Activated naive CD8-positive, alpha-beta T cell (primary cell): ENCODE measurements at regions not wholly inside any gene's neighbourhood (a gene's known extent, or its start where the extent isn't known, plus 50 kb on each side); places are given as distances from the start of the nearest gene placed in this dataset.

ENCODE experiments used
- H3K27ac Mint-ChIP-seq: one replicate; pipeline ENCODE4 v1.8.0; 2021; ENCODE audit warnings: mixed read lengths
- H3K27me3 Mint-ChIP-seq: one replicate; pipeline ENCODE4 v1.8.0; 2021; ENCODE audit warnings: mixed read lengths
- H3K36me3 Mint-ChIP-seq: one replicate; pipeline ENCODE4 v1.8.0; 2021; ENCODE audit warnings: mixed read lengths
- H3K4me1 Mint-ChIP-seq: one replicate; pipeline ENCODE4 v1.8.0; 2021; ENCODE audit warnings: low read depth, mixed read lengths
- H3K4me3 Mint-ChIP-seq: one replicate; pipeline ENCODE4 v1.8.0; 2021; ENCODE audit warnings: mild to moderate bottlenecking, mixed read lengths
- H3K9me3 Mint-ChIP-seq: one replicate; pipeline ENCODE4 v1.8.0; 2021; ENCODE audit warnings: low read depth, mixed read lengths

- no peak overlapping the region for H3K4me3 Mint-ChIP-seq
- no peaks in the 10 kb centered on the region for H3K36me3 Mint-ChIP-seq
- H3K27me3 Mint-ChIP-seq, result no peaks in the 10 kb centered on the region
- H3K4me1 Mint-ChIP-seq, result no peaks in the 10 kb centered on the region
- no peak overlapping the region for H3K27ac Mint-ChIP-seq
- no peaks in the 10 kb centered on the region for H3K9me3 Mint-ChIP-seq
These were observed 143.4 kb upstream of the RASGRP1 start for GRCh38 chr15:38707802-38708671.

GRCh38 chr15:38708672-38709180, 144.1 kb upstream of the RASGRP1 start:
- Mint-ChIP-seq H3K36me3 (no peaks in the 10 kb centered on the region), H3K27me3 (no peaks in the 10 kb centered on the region), H3K4me1 (no peaks in the 10 kb centered on the region), H3K9me3 (no peaks in the 10 kb centered on the region), H3K27ac (no peak overlapping the region), H3K4me3 (no peak overlapping the region)

- Mint-ChIP-seq H3K27ac (no peak overlapping the region), H3K4me1 (no peaks in the 10 kb centered on the region), H3K9me3 (no peaks in the 10 kb centered on the region), H3K4me3 (no peak overlapping the region), H3K36me3 (no peaks in the 10 kb centered on the region), H3K27me3 (no peaks in the 10 kb centered on the region)
These were observed 144.6 kb upstream of the RASGRP1 start for GRCh38 chr15:38709196-38709595.

- Mint-ChIP-seq H3K27me3 (peaks cover 2% of the 10 kb centered on the region), H3K36me3 (no peaks in the 10 kb centered on the region), H3K9me3 (no peaks in the 10 kb centered on the region), H3K27ac (no peak overlapping the region), H3K4me1 (no peaks in the 10 kb centered on the region), H3K4me3 (no peak overlapping the region)
These were observed 149.9 kb upstream of the RASGRP1 start for GRCh38 chr15:38714309-38715072.

- H3K4me3 Mint-ChIP-seq, result no peak overlapping the region
- H3K27me3 Mint-ChIP-seq, result peaks cover under 1% of the 10 kb centered on the region
- no peaks in the 10 kb centered on the region for H3K36me3 Mint-ChIP-seq
- H3K27ac Mint-ChIP-seq, result no peak overlapping the region
- no peaks in the 10 kb centered on the region for H3K9me3 Mint-ChIP-seq
- H3K4me1 Mint-ChIP-seq, result no peaks in the 10 kb centered on the region
These were observed 156.4 kb upstream of the RASGRP1 start for GRCh38 chr15:38720893-38721567.

- Mint-ChIP-seq H3K27me3 (no peaks in the 10 kb centered on the region), H3K4me1 (no peaks in the 10 kb centered on the region), H3K4me3 (no peak overlapping the region), H3K27ac (no peak overlapping the region), H3K36me3 (no peaks in the 10 kb centered on the region), H3K9me3 (no peaks in the 10 kb centered on the region)
These were observed 156.9 kb upstream of the RASGRP1 start for GRCh38 chr15:38721568-38721945.

GRCh38 chr15:38722236-38722635, 157.6 kb upstream of the RASGRP1 start:
- H3K27me3 Mint-ChIP-seq, result no peaks in the 10 kb centered on the region
- no peak overlapping the region for H3K27ac Mint-ChIP-seq
- H3K9me3 Mint-ChIP-seq, result no peaks in the 10 kb centered on the region
- no peak overlapping the region for H3K4me3 Mint-ChIP-seq
- no peaks in the 10 kb centered on the region for H3K4me1 Mint-ChIP-seq
- no peaks in the 10 kb centered on the region for H3K36me3 Mint-ChIP-seq

- H3K9me3 Mint-ChIP-seq, result no peaks in the 10 kb centered on the region
- H3K36me3 Mint-ChIP-seq, result no peaks in the 10 kb centered on the region
- H3K27me3 Mint-ChIP-seq, result peaks cover 2% of the 10 kb centered on the region
- no peak overlapping the region for H3K27ac Mint-ChIP-seq
- no peaks in the 10 kb centered on the region for H3K4me1 Mint-ChIP-seq
- H3K4me3 Mint-ChIP-seq, result no peak overlapping the region
These were observed 160.2 kb upstream of the RASGRP1 start for GRCh38 chr15:38724827-38725226.

- Mint-ChIP-seq H3K27me3 (peaks cover 3% of the 10 kb centered on the region), H3K27ac (no peak overlapping the region), H3K4me3 (no peak overlapping the region), H3K36me3 (no peaks in the 10 kb centered on the region), H3K9me3 (no peaks in the 10 kb centered on the region), H3K4me1 (no peaks in the 10 kb centered on the region)
These were observed 161.6 kb upstream of the RASGRP1 start for GRCh38 chr15:38726187-38726586.

GRCh38 chr15:38733331-38733730, 168.7 kb upstream of the RASGRP1 start:
- Mint-ChIP-seq H3K4me3 (no peak overlapping the region), H3K27ac (no peak overlapping the region), H3K4me1 (no peaks in the 10 kb centered on the region), H3K27me3 (peaks cover 6% of the 10 kb centered on the region), H3K36me3 (peaks cover 2% of the 10 kb centered on the region), H3K9me3 (no peaks in the 10 kb centered on the region)

GRCh38 chr15:38740206-38740605, 175.6 kb upstream of the RASGRP1 start:
- peaks cover 6% of the 10 kb centered on the region for H3K27me3 Mint-ChIP-seq
- H3K4me3 Mint-ChIP-seq, result no peak overlapping the region
- H3K9me3 Mint-ChIP-seq, result no peaks in the 10 kb centered on the region
- no peaks in the 10 kb centered on the region for H3K4me1 Mint-ChIP-seq
- no peaks in the 10 kb centered on the region for H3K36me3 Mint-ChIP-seq
- no peak overlapping the region for H3K27ac Mint-ChIP-seq

GRCh38 chr15:38743147-38743546, 178.5 kb upstream of the RASGRP1 start:
- H3K36me3 Mint-ChIP-seq, result no peaks in the 10 kb centered on the region
- H3K27ac Mint-ChIP-seq, result no peak overlapping the region
- H3K4me3 Mint-ChIP-seq, result no peak overlapping the region
- H3K27me3 Mint-ChIP-seq, result peaks cover 6% of the 10 kb centered on the region
- H3K4me1 Mint-ChIP-seq, result no peaks in the 10 kb centered on the region
- no peaks in the 10 kb centered on the region for H3K9me3 Mint-ChIP-seq

- H3K27me3 Mint-ChIP-seq, result peaks cover 9% of the 10 kb centered on the region
- no peaks in the 10 kb centered on the region for H3K4me1 Mint-ChIP-seq
- H3K27ac Mint-ChIP-seq, result no peak overlapping the region
- H3K36me3 Mint-ChIP-seq, result no peaks in the 10 kb centered on the region
- H3K9me3 Mint-ChIP-seq, result no peaks in the 10 kb centered on the region
- H3K4me3 Mint-ChIP-seq, result no peak overlapping the region
These were observed 180.5 kb upstream of the RASGRP1 start for GRCh38 chr15:38745126-38745525.

- Mint-ChIP-seq H3K36me3 (no peaks in the 10 kb centered on the region), H3K9me3 (no peaks in the 10 kb centered on the region), H3K27me3 (peaks cover 9% of the 10 kb centered on the region), H3K27ac (no peak overlapping the region), H3K4me3 (no peak overlapping the region), H3K4me1 (no peaks in the 10 kb centered on the region)
These were observed 181.0 kb upstream of the RASGRP1 start for GRCh38 chr15:38745626-38746025.

- Mint-ChIP-seq H3K9me3 (no peaks in the 10 kb centered on the region), H3K4me3 (no peak overlapping the region), H3K36me3 (no peaks in the 10 kb centered on the region), H3K4me1 (no peaks in the 10 kb centered on the region), H3K27ac (no peak overlapping the region), H3K27me3 (peaks cover 11% of the 10 kb centered on the region)
These were observed 181.6 kb upstream of the RASGRP1 start for GRCh38 chr15:38746211-38746610.
